DND-41 (cell line): ENCODE measurements at regions not wholly inside any gene's neighbourhood (a gene's known extent, or its start where the extent isn't known, plus 50 kb on each side); places are given as distances from the start of the nearest gene placed in this dataset.

Experiments used
- ATAC-seq: fragments of 200-7000 bp; cut with Tn5 transposase; 3 replicates; pipeline ENCODE4 v1.9.1; 2021; ENCODE audit warnings: low read depth; ENCODE audit not compliant: insufficient read depth
- DNase-seq: peaks from one replicate; pipeline ENCODE4 v3.0.0-alpha.2; 2020
- H2AFZ ChIP-seq: 2 replicates; pipeline ENCODE4 v1.6.0; 2012; ENCODE audit warnings: low read depth, low read length
- H3K27ac ChIP-seq: 2 replicates; pipeline ENCODE4 v1.5.1; 2012; ENCODE audit warnings: low read length, inconsistent platforms
- H3K27me3 ChIP-seq: fragments of 200-600 bp; sonication (generic); 2 replicates; pipeline ENCODE4 v1.6.0; 2012; ENCODE audit warnings: low read length, mild to moderate bottlenecking, inconsistent platforms; ENCODE audit not compliant: insufficient read depth, poor library complexity
- H3K36me3 ChIP-seq: 2 replicates; pipeline ENCODE4 v1.5.1; 2012; ENCODE audit warnings: low read length, inconsistent platforms; ENCODE audit not compliant: insufficient read depth
- H3K4me1 ChIP-seq: 2 replicates; pipeline ENCODE4 v1.5.1; 2012; ENCODE audit warnings: mild to moderate bottlenecking, low read length; ENCODE audit not compliant: insufficient read depth
- H3K4me2 ChIP-seq: 2 replicates; pipeline ENCODE4 v1.6.0; 2012; ENCODE audit warnings: mild to moderate bottlenecking, moderate library complexity, low read length, inconsistent platforms; ENCODE audit not compliant: insufficient read depth
- H3K4me3 ChIP-seq, 2 experiments: fragments of 200-600 bp in 1 of 2; shearing (Covaris generic) in 1 of 2; 2 replicates each; pipeline ENCODE4 v1.5.1; 2012 to 2016; ENCODE audit warnings: inconsistent platforms in 2 of 2, low read length in 2 of 2, mild to moderate bottlenecking in 2 of 2, low read depth in 1 of 2, moderate library complexity in 1 of 2
- H3K79me2 ChIP-seq: 2 replicates; pipeline ENCODE4 v1.6.0; 2012; ENCODE audit warnings: low read length, inconsistent platforms; ENCODE audit not compliant: insufficient read depth
- H3K9ac ChIP-seq: 2 replicates; pipeline ENCODE4 v1.6.0; 2012; ENCODE audit warnings: low read depth, mild to moderate bottlenecking, inconsistent platforms, low read length, moderate library complexity
- H3K9me3 ChIP-seq: 2 replicates; pipeline ENCODE4 v1.5.1; 2012; ENCODE audit warnings: low read length, moderate library complexity, mild to moderate bottlenecking, inconsistent platforms; ENCODE audit not compliant: insufficient read depth, severe bottlenecking
- H4K20me1 ChIP-seq: 2 replicates; pipeline ENCODE4 v1.6.0; 2012; ENCODE audit warnings: low read length; ENCODE audit not compliant: insufficient read depth
- EZH2 ChIP-seq: IDR thresholded peaks from 3 replicates; pipeline ENCODE4 v1.6.1; 2012; ENCODE audit warnings: borderline replicate concordance, low read depth, mild to moderate bottlenecking, moderate library complexity, low read length, inconsistent platforms; ENCODE audit not compliant: severe bottlenecking
- TF ChIP-seq, protein P1 (sequence below): IDR thresholded peaks from 2 replicates; pipeline ENCODE4 v1.5.1; 2012; ENCODE audit warnings: borderline replicate concordance, low read length, moderate library complexity, mild to moderate bottlenecking; ENCODE audit not compliant: poor library complexity, severe bottlenecking; ENCODE audit errors: extremely low read depth

- Histone ChIP-seq H3K4me1 (no peaks in the 10 kb centered on the region), H2AFZ (no peak overlapping the region), H3K4me3 (no peak overlapping the region), H3K9ac (no peak overlapping the region), H3K27me3 (no peaks in the 10 kb centered on the region), H3K27ac (no peak overlapping the region), H3K9me3 (no peaks in the 10 kb centered on the region), H3K79me2 (no peaks in the 10 kb centered on the region), H3K36me3 (no peaks in the 10 kb centered on the region), H3K4me2 (no peak overlapping the region), H4K20me1 (no peaks in the 10 kb centered on the region)
- no peak for DNase-seq
- TF ChIP-seq, protein P1, sequence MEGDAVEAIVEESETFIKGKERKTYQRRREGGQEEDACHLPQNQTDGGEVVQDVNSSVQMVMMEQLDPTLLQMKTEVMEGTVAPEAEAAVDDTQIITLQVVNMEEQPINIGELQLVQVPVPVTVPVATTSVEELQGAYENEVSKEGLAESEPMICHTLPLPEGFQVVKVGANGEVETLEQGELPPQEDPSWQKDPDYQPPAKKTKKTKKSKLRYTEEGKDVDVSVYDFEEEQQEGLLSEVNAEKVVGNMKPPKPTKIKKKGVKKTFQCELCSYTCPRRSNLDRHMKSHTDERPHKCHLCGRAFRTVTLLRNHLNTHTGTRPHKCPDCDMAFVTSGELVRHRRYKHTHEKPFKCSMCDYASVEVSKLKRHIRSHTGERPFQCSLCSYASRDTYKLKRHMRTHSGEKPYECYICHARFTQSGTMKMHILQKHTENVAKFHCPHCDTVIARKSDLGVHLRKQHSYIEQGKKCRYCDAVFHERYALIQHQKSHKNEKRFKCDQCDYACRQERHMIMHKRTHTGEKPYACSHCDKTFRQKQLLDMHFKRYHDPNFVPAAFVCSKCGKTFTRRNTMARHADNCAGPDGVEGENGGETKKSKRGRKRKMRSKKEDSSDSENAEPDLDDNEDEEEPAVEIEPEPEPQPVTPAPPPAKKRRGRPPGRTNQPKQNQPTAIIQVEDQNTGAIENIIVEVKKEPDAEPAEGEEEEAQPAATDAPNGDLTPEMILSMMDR = no peak
- no peak for TF ChIP-seq EZH2
- ATAC-seq = no peak
Measured at GRCh38 chr13:77838271-77838670, 80.4 kb downstream of the EDNRB start.

GRCh38 chr13:77836423-77836822 lies 82.2 kb downstream of the EDNRB start:
- no peak overlapping the region for H3K4me3 ChIP-seq

GRCh38 chr13:77833331-77833863 lies 85.2 kb downstream of the EDNRB start:
- H3K9me3 ChIP-seq = no peaks in the 10 kb centered on the region
- no peak overlapping the region for H3K4me2 ChIP-seq
- no peak overlapping the region for H3K27ac ChIP-seq
- H3K27me3 ChIP-seq = no peaks in the 10 kb centered on the region
- no peaks in the 10 kb centered on the region for H3K4me1 ChIP-seq
- H3K79me2 ChIP-seq = no peaks in the 10 kb centered on the region
- H2AFZ ChIP-seq = no peak overlapping the region
- TF ChIP-seq, protein P1 = no peak
- no peak for TF ChIP-seq EZH2
- ATAC-seq = no peak
- H3K9ac ChIP-seq = no peak overlapping the region
- no peak overlapping the region for H3K4me3 ChIP-seq
- H4K20me1 ChIP-seq = no peaks in the 10 kb centered on the region
- DNase-seq = no peak
- no peaks in the 10 kb centered on the region for H3K36me3 ChIP-seq

More at GRCh38 chr13:77836423-77836822, 82.2 kb downstream of the EDNRB start:
- H3K4me1 ChIP-seq = no peaks in the 10 kb centered on the region
- H4K20me1 ChIP-seq = no peaks in the 10 kb centered on the region
- no peaks in the 10 kb centered on the region for H3K9me3 ChIP-seq
- TF ChIP-seq, protein P1 = no peak
- no peak for TF ChIP-seq EZH2
- H3K9ac ChIP-seq = no peak overlapping the region
- H3K36me3 ChIP-seq = no peaks in the 10 kb centered on the region
- no peaks in the 10 kb centered on the region for H3K79me2 ChIP-seq
- no peak for DNase-seq
- no peaks in the 10 kb centered on the region for H3K27me3 ChIP-seq
- H3K4me2 ChIP-seq = no peak overlapping the region
- no peak overlapping the region for H2AFZ ChIP-seq
- ATAC-seq = no peak
- no peak overlapping the region for H3K27ac ChIP-seq
